Activated naive CD8-positive, alpha-beta T cell treated with anti-CD3 and anti-CD28 coated beads, Interleukin-2, amount 50 U/mL, for 24 hours (primary cell): ENCODE measurements at regions not wholly inside any gene's neighbourhood (a gene's known extent, or its start where the extent isn't known, plus 50 kb on each side); places are given as distances from the start of the nearest gene placed in this dataset.

Experiments
- ATAC-seq: fragments of 150-1000 bp; cut with Tn5 transposase; one replicate; pipeline ENCODE4 v1.10.0; 2021
- DNase-seq: peaks from one replicate; pipeline ENCODE4 v3.0.0; 2021
- H3K27ac Mint-ChIP-seq: one replicate; pipeline ENCODE4 v1.8.0; 2021; ENCODE audit warnings: mild to moderate bottlenecking, mixed read lengths
- H3K27me3 Mint-ChIP-seq: one replicate; pipeline ENCODE4 v1.8.0; 2021; ENCODE audit warnings: mixed read lengths
- H3K36me3 Mint-ChIP-seq: one replicate; pipeline ENCODE4 v1.8.0; 2021; ENCODE audit warnings: low read depth, mixed read lengths
- H3K4me1 Mint-ChIP-seq: one replicate; pipeline ENCODE4 v1.8.0; 2021; ENCODE audit warnings: mixed read lengths
- H3K4me3 Mint-ChIP-seq: one replicate; pipeline ENCODE4 v1.8.0; 2021; ENCODE audit warnings: mild to moderate bottlenecking, moderate library complexity, mixed read lengths
- H3K9me3 Mint-ChIP-seq: one replicate; pipeline ENCODE4 v1.8.0; 2021; ENCODE audit warnings: mixed read lengths

GRCh38 chr20:22977047-22977785 lies 57.9 kb upstream of the SSTR4 start:
- DNase-seq (no peak), ATAC-seq (no peak)
- Mint-ChIP-seq H3K36me3 (no peaks in the 10 kb centered on the region), H3K4me1 (no peaks in the 10 kb centered on the region), H3K27ac (no peak overlapping the region), H3K27me3 (peaks cover 2% of the 10 kb centered on the region), H3K4me3 (no peak overlapping the region), H3K9me3 (peaks cover 5% of the 10 kb centered on the region)

DNA sequence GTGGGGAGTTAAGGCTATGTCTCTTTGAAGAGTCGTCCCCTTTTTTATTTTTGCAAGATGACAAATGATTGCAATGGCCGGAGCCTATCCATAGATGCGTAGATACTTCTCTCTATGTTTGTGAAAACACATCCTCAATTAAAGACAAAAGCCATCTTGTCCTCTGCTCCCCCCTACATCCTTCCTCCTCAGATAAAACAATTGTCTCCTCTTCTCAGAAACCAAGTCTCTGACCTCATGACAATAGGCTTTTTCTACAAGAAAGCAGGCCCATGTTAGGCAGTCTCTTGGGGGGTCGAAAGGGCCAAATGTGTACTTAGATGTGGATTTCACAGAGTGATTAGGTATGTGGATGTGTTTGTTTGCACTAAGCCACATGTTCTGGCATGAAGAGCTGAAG lies 51.1 kb upstream of the SSTR4 start:
- Mint-ChIP-seq H3K27ac (no peak overlapping the region), H3K36me3 (no peaks in the 10 kb centered on the region), H3K4me1 (no peaks in the 10 kb centered on the region), H3K4me3 (no peak overlapping the region), H3K27me3 (peaks cover 4% of the 10 kb centered on the region), H3K9me3 (peaks cover 5% of the 10 kb centered on the region)
- DNase-seq (no peak), ATAC-seq (no peak)

DNA sequence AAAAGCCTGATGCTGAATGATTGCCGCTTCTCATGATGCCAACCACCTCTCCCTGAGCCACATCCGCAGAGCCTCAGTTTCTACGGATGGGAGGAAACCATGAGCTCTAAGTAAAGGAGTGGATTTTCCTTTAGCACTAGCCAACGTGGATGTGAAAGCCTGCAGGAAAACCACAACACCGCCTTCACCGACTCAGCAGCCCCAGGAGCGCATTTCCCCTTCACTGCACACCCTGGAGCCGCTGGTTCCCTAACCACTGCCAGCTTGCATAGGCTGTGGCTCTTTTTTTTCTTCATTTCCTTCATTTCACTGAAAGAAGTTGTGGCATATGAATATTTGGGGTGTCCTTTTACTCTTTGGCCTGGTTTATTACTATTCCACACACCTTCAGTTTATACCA lies 50.5 kb upstream of the SSTR4 start:
- DNase-seq (no peak), ATAC-seq (no peak)
- Mint-ChIP-seq H3K9me3 (peaks cover 3% of the 10 kb centered on the region), H3K36me3 (no peaks in the 10 kb centered on the region), H3K4me3 (no peak overlapping the region), H3K4me1 (no peaks in the 10 kb centered on the region), H3K27ac (no peak overlapping the region), H3K27me3 (peaks cover 4% of the 10 kb centered on the region)

- H3K4me1 Mint-ChIP-seq: no peaks in the 10 kb centered on the region
- H3K36me3 Mint-ChIP-seq: no peaks in the 10 kb centered on the region
- no peak overlapping the region for H3K27ac Mint-ChIP-seq
- no peak overlapping the region for H3K4me3 Mint-ChIP-seq
- H3K9me3 Mint-ChIP-seq: no peaks in the 10 kb centered on the region
- peaks cover 4% of the 10 kb centered on the region for H3K27me3 Mint-ChIP-seq
- ATAC-seq (no peak), DNase-seq (no peak)
Measured at GRCh38 chr20:22985239-22985778, 49.8 kb upstream of the SSTR4 start.
